ENCODE measurements at regions not wholly inside any gene's neighbourhood (a gene's known extent, or its start where the extent isn't known, plus 50 kb on each side); places are given as distances from the start of the nearest gene placed in this dataset.
A peak's percentile ranks its signal among the peaks of the same experiment; 100 is the strongest.

DNA sequence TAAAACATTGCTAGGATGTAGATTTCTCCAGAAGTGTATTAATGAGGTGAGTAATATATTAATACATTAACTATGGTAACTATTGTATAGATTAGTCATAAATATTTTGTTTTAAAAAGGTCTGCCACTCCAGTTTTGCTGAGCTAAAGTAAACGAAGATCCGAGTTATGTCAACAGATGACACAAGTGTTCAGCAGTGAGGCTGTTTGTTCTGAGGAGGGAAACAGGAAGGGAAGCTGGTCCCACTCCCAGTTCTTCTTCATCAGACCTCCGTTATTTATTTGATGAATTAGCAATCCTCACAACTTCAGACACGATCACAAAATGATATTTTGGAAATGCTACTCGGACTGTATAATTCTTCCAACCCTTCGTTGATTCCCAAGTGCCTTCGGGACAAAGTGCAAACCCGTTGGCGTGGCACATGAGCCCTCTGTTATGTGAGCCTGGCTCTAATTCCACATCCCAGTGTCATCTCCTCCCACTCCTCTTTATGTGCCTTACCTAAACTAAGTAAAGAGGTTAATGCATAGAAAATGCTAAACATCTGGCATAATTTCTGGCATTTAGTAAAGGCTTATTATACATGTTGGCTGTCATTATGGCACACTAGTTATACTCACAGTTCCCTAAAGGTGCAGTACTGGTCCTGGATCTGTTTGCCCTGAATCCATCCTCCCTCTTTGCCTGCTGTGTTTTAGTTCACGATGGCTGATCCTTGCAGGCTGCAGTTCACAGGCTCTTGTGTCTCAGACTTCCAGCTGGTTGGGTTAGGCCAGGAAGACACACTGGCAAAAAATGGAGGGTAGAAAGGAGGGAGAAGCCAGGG lies 190.6 kb upstream of the LNX1 start:
- no peak overlapping the region for H3K4me3 ChIP-seq
- no peak for DNase-seq
- WGBS, 2 donors = 43 to 62% methylated on average over 10 of the region's 10 CpGs
- H3K36me3 ChIP-seq = no peaks in the 10 kb centered on the region
- no peaks in the 10 kb centered on the region for H3K9me3 ChIP-seq
- TF ChIP-seq, protein P1, sequence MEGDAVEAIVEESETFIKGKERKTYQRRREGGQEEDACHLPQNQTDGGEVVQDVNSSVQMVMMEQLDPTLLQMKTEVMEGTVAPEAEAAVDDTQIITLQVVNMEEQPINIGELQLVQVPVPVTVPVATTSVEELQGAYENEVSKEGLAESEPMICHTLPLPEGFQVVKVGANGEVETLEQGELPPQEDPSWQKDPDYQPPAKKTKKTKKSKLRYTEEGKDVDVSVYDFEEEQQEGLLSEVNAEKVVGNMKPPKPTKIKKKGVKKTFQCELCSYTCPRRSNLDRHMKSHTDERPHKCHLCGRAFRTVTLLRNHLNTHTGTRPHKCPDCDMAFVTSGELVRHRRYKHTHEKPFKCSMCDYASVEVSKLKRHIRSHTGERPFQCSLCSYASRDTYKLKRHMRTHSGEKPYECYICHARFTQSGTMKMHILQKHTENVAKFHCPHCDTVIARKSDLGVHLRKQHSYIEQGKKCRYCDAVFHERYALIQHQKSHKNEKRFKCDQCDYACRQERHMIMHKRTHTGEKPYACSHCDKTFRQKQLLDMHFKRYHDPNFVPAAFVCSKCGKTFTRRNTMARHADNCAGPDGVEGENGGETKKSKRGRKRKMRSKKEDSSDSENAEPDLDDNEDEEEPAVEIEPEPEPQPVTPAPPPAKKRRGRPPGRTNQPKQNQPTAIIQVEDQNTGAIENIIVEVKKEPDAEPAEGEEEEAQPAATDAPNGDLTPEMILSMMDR (IDR thresholded peaks at IDR 0.05) = no peak
- TF ChIP-seq POLR2AphosphoS5 (IDR thresholded peaks at IDR 0.05) (no peak), POLR2A (IDR thresholded peaks at IDR 0.05) (no peak), EP300 (IDR thresholded peaks at IDR 0.05) (no peak)
- peak overlapping the region in 1 of 4 donors; percentile 4 for H3K27ac ChIP-seq
- H3K4me1 ChIP-seq = peaks cover 0 to 10% (median 5%) of the 10 kb centered on the region in 4 donors
- intact Hi-C loops (cut with DNase I) = no loop called here
- no peaks in the 10 kb centered on the region for H3K27me3 ChIP-seq

- no peak for DNase-seq
- intact Hi-C loops (cut with DNase I) = no loop called here
- H3K36me3 ChIP-seq = no peaks in the 10 kb centered on the region
- 93 to 94% methylated on average over 4 of the region's 4 CpGs for WGBS, 2 donors
- peak overlapping the region in 1 of 4 donors; percentile 4 for H3K27ac ChIP-seq
- H3K27me3 ChIP-seq = no peaks in the 10 kb centered on the region
- H3K9me3 ChIP-seq = no peaks in the 10 kb centered on the region
- peaks cover 0 to under 1% (median 0%) of the 10 kb centered on the region in 4 donors for H3K4me1 ChIP-seq
- no peak overlapping the region for H3K4me3 ChIP-seq
- TF ChIP-seq POLR2AphosphoS5 (IDR thresholded peaks at IDR 0.05) (no peak), EP300 (IDR thresholded peaks at IDR 0.05) (no peak), POLR2A (IDR thresholded peaks at IDR 0.05) (no peak)
- TF ChIP-seq, protein P1 (IDR thresholded peaks at IDR 0.05) = no peak
These were observed 189.6 kb upstream of the LNX1 start for GRCh38 chr4:53780736-53781400.

- intact Hi-C loops (cut with DNase I) = no loop called here
- Histone ChIP-seq H3K36me3 (no peaks in the 10 kb centered on the region), H3K9me3 (no peaks in the 10 kb centered on the region), H3K27ac (no peak overlapping the region), H3K4me1 (no peaks in the 10 kb centered on the region), H3K4me3 (no peak overlapping the region), H3K27me3 (no peaks in the 10 kb centered on the region)
- no peak for DNase-seq
- TF ChIP-seq, protein P1 (IDR thresholded peaks at IDR 0.05) = no peak
- TF ChIP-seq POLR2AphosphoS5 (IDR thresholded peaks at IDR 0.05) = no peak
- TF ChIP-seq POLR2A (IDR thresholded peaks at IDR 0.05) = no peak
- no peak for TF ChIP-seq EP300 (IDR thresholded peaks at IDR 0.05)
- 87 to 89% methylated on average over 3 of the region's 3 CpGs for WGBS, 2 donors
These were observed 187.7 kb upstream of the LNX1 start for GRCh38 chr4:53779025-53779424.

DNA sequence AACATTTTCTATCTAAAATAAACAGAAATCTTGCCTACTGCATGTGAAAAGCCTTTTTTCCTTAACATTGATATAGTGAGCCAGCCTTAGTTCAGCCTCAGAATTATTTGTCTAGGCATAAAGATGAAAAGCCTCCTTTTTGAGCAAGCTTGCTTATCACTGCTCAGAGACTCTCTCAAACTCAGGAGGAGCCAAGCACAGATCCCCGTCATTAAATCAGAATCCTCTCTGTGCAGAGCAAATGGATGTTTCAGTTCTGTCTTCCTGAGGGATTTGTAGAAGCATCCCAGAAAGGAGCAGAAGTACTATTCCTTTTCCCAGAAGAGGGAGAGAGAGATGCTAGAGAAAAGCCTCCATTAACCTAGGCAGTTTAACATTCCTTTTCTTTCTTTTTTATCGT lies 186.9 kb upstream of the LNX1 start:
- peak overlapping the region in 2 of 4 donors; percentile 33 to 37 for H3K27ac ChIP-seq
- TF ChIP-seq, protein P1 (IDR thresholded peaks at IDR 0.05) = no peak
- no peak for TF ChIP-seq POLR2AphosphoS5 (IDR thresholded peaks at IDR 0.05)
- no peak for TF ChIP-seq EP300 (IDR thresholded peaks at IDR 0.05)
- no peak for TF ChIP-seq POLR2A (IDR thresholded peaks at IDR 0.05)
- no peaks in the 10 kb centered on the region for H3K36me3 ChIP-seq
- intact Hi-C loops (cut with DNase I) = no loop called here
- 74 to 86% methylated on average over 2 of the region's 2 CpGs for WGBS, 2 donors
- no peak overlapping the region for H3K4me3 ChIP-seq
- H3K27me3 ChIP-seq = no peaks in the 10 kb centered on the region
- H3K4me1 ChIP-seq = no peaks in the 10 kb centered on the region
- no peaks in the 10 kb centered on the region for H3K9me3 ChIP-seq
- DNase-seq = no peak
